WTC11 (cell line): ENCODE measurements at regions not wholly inside any gene's neighbourhood (a gene's known extent, or its start where the extent isn't known, plus 50 kb on each side); places are given as distances from the start of the nearest gene placed in this dataset.

Experiments used
- CTCF ChIP-seq: fragments of 200-600 bp; IDR thresholded peaks from 2 replicates; pipeline ENCODE4 v1.8.0; 2022; ENCODE audit warnings: antibody characterized with exemption
- IRF1 ChIP-seq: sonication (generic); formaldehyde crosslinking; IDR thresholded peaks from 2 replicates; pipeline ENCODE4 v1.8.0; 2023; ENCODE audit warnings: missing genetic modification reagents
- TF ChIP-seq, protein P1 (sequence below): sonication (generic); formaldehyde crosslinking; IDR thresholded peaks from 2 replicates; pipeline ENCODE4 v1.8.0; 2022; ENCODE audit warnings: mild to moderate bottlenecking, missing genetic modification reagents

- TF ChIP-seq, protein P1, sequence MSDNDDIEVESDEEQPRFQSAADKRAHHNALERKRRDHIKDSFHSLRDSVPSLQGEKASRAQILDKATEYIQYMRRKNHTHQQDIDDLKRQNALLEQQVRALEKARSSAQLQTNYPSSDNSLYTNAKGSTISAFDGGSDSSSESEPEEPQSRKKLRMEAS (CRISPR knock-in tag) = no peak
- TF ChIP-seq CTCF = no peak
- no peak for TF ChIP-seq IRF1 (CRISPR knock-in tag)
These were observed 292.2 kb upstream of the NPVF start for GRCh38 chr7:25520516-25520915.
